GM23338 (cell line): ENCODE measurements at regions not wholly inside any gene's neighbourhood (a gene's known extent, or its start where the extent isn't known, plus 50 kb on each side); places are given as distances from the start of the nearest gene placed in this dataset.

Source experiments
- ATAC-seq: fragments of 200-7000 bp; cut with Tn5 transposase; 3 replicates; pipeline ENCODE4 v1.9.1; 2020
- DNase-seq: peaks from one replicate; pipeline ENCODE4 v3.0.0-alpha.2; 2015; ENCODE audit warnings: low spot score
- H2AFZ ChIP-seq: fragments of 200-600 bp; sonication (generic); 2 replicates; pipeline ENCODE4 v1.8.0; 2016; ENCODE audit warnings: antibody characterized with exemption, mild to moderate bottlenecking, moderate library complexity
- H3F3A ChIP-seq: fragments of 200-600 bp; sonication (generic); replicated peaks from 2 replicates; pipeline ENCODE4 v1.8.0; 2017; ENCODE audit warnings: antibody characterized with exemption, mixed run types, low read depth
- H3K27ac ChIP-seq: fragments of 200-600 bp; sonication (generic); 2 replicates; pipeline ENCODE4 v1.6.1; 2016; ENCODE audit warnings: low read depth
- H3K27me3 ChIP-seq: fragments of 200-600 bp; sonication (generic); 2 replicates; pipeline ENCODE4 v1.8.0; 2016; ENCODE audit warnings: mild to moderate bottlenecking, mixed run types, moderate library complexity; ENCODE audit not compliant: insufficient read depth
- H3K36me3 ChIP-seq: fragments of 200-600 bp; sonication (generic); 2 replicates; pipeline ENCODE4 v1.8.0; 2016; ENCODE audit warnings: mild to moderate bottlenecking; ENCODE audit not compliant: insufficient read depth
- H3K4me1 ChIP-seq: fragments of 200-600 bp; sonication (generic); 2 replicates; pipeline ENCODE4 v1.8.0; 2016; ENCODE audit warnings: mild to moderate bottlenecking, moderate library complexity; ENCODE audit not compliant: insufficient read depth
- H3K4me2 ChIP-seq: fragments of 200-600 bp; sonication (generic); 2 replicates; pipeline ENCODE4 v1.7.1; 2017; ENCODE audit warnings: mixed run types
- H3K4me3 ChIP-seq: fragments of 200-600 bp; sonication (generic); 2 replicates; pipeline ENCODE4 v1.6.1; 2016; ENCODE audit warnings: mixed run types
- H3K79me2 ChIP-seq: fragments of 200-600 bp; sonication (generic); replicated peaks from 2 replicates; pipeline ENCODE4 v1.8.0; 2017; ENCODE audit warnings: mild to moderate bottlenecking; ENCODE audit not compliant: insufficient read depth
- H3K9me2 ChIP-seq: fragments of 200-600 bp; sonication (generic); 2 replicates; pipeline ENCODE4 v1.8.0; 2017; ENCODE audit not compliant: insufficient read depth
- H4K20me1 ChIP-seq: fragments of 200-600 bp; sonication (generic); replicated peaks from 2 replicates; pipeline ENCODE4 v1.8.0; 2017; ENCODE audit warnings: mild to moderate bottlenecking; ENCODE audit not compliant: insufficient read depth
- H3K27ac Mint-ChIP-seq: 2 replicates; pipeline ENCODE4 v1.8.0; 2020; ENCODE audit warnings: inconsistent platforms, mild to moderate bottlenecking, moderate library complexity, mixed read lengths
- H3K27me3 Mint-ChIP-seq: 3 replicates; pipeline ENCODE4 v1.8.0; 2022; ENCODE audit warnings: low read depth, mild to moderate bottlenecking, moderate library complexity, mixed read lengths, inconsistent platforms; ENCODE audit not compliant: insufficient read depth, poor library complexity
- H3K36me3 Mint-ChIP-seq: 3 replicates; pipeline ENCODE4 v1.8.0; 2021; ENCODE audit warnings: low read depth, mild to moderate bottlenecking, inconsistent platforms, moderate library complexity, mixed read lengths
- H3K4me1 Mint-ChIP-seq: 3 replicates; pipeline ENCODE4 v1.8.0; 2020; ENCODE audit warnings: mild to moderate bottlenecking, inconsistent platforms, mixed read lengths
- H3K4me3 Mint-ChIP-seq: 3 replicates; pipeline ENCODE4 v1.8.0; 2021; ENCODE audit warnings: moderate library complexity, mild to moderate bottlenecking, inconsistent platforms, mixed read lengths
- H3K9me3 Mint-ChIP-seq: 3 replicates; pipeline ENCODE4 v1.8.0; 2020; ENCODE audit warnings: moderate library complexity, mild to moderate bottlenecking, inconsistent platforms, mixed read lengths
- CREB1 ChIP-seq: fragments of 250-450 bp; sonication (Bioruptor Pico); IDR thresholded peaks from 2 replicates; pipeline ENCODE4 v1.5.0; 2020; ENCODE audit warnings: low read depth, mild to moderate bottlenecking, moderate library complexity
- CTCF ChIP-seq, 2 experiments: fragments of 200-600 bp in 1 of 2; sonication (generic) in 1 of 2; conservative IDR thresholded peaks; 2 replicates each; pipeline versions ENCODE4 v1.5.1 to v1.6.1; 2016 to 2017; ENCODE audit warnings: antibody characterized with exemption in 2 of 2, low read depth in 2 of 2, mild to moderate bottlenecking in 2 of 2, moderate library complexity in 1 of 2
- EZH2phosphoT487 ChIP-seq: fragments of 200-600 bp; sonication (generic); IDR thresholded peaks from one replicate; pipeline ENCODE4 v1.8.1; 2018; ENCODE audit warnings: antibody characterized with exemption; ENCODE audit not compliant: unreplicated experiment
- JUNB ChIP-seq: IDR thresholded peaks from one replicate; pipeline ENCODE4 v1.6.1; 2016; ENCODE audit warnings: antibody characterized with exemption; ENCODE audit not compliant: unreplicated experiment
- NANOG ChIP-seq: IDR thresholded peaks from 2 replicates; pipeline ENCODE4 v1.6.1; 2016; ENCODE audit warnings: antibody characterized with exemption, borderline replicate concordance
- STAT1 ChIP-seq: IDR thresholded peaks from one replicate; pipeline ENCODE4 v1.6.1; 2016; ENCODE audit warnings: antibody characterized with exemption; ENCODE audit not compliant: unreplicated experiment
- ZNF114 ChIP-seq: fragments of 250-450 bp; sonication (Bioruptor Pico); IDR thresholded peaks from 2 replicates; pipeline ENCODE4 v1.5.0; 2020; ENCODE audit warnings: mild to moderate bottlenecking, moderate library complexity
- ZNF462 ChIP-seq: fragments of 250-450 bp; sonication (Bioruptor Pico); IDR thresholded peaks from 2 replicates; pipeline ENCODE4 v1.5.0; 2020; ENCODE audit warnings: mild to moderate bottlenecking, moderate library complexity
- TF ChIP-seq, protein P1 (sequence below): IDR thresholded peaks from 2 replicates; pipeline ENCODE4 v1.6.1; 2016; ENCODE audit warnings: antibody characterized with exemption

GRCh38 chr3:161946443-161946960 is 449.9 kb downstream of the OTOL1 start:
- H3K27me3 Mint-ChIP-seq: no peaks in the 10 kb centered on the region
- Histone ChIP-seq H4K20me1 (no peaks in the 10 kb centered on the region), H3F3A (no peaks in the 10 kb centered on the region), H3K4me2 (no peak overlapping the region), H3K9me2 (no peaks in the 10 kb centered on the region; the same call in 1 of the 2 replicates), H3K27ac (no peak overlapping the region), H3K79me2 (no peaks in the 10 kb centered on the region), H3K4me3 (no peak overlapping the region), H3K4me1 (no peaks in the 10 kb centered on the region), H3K36me3 (no peaks in the 10 kb centered on the region), H2AFZ (no peak overlapping the region), H3K27me3 (no peaks in the 10 kb centered on the region)
- no peaks in the 10 kb centered on the region for H3K4me1 Mint-ChIP-seq
- H3K36me3 Mint-ChIP-seq: peaks cover 5% of the 10 kb centered on the region; the same call in 2 of the 3 replicates
- TF ChIP-seq STAT1: no peak
- TF ChIP-seq ZNF462 (CRISPR knock-in tag): no peak
- TF ChIP-seq CTCF (conservative IDR thresholded peaks at IDR 0.05; ENCODE audit: low read depth in 2 of 2): no peak
- TF ChIP-seq, protein P1, sequence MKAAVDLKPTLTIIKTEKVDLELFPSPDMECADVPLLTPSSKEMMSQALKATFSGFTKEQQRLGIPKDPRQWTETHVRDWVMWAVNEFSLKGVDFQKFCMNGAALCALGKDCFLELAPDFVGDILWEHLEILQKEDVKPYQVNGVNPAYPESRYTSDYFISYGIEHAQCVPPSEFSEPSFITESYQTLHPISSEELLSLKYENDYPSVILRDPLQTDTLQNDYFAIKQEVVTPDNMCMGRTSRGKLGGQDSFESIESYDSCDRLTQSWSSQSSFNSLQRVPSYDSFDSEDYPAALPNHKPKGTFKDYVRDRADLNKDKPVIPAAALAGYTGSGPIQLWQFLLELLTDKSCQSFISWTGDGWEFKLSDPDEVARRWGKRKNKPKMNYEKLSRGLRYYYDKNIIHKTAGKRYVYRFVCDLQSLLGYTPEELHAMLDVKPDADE: no peak
- TF ChIP-seq ZNF114: no peak
- no peak for TF ChIP-seq EZH2phosphoT487
- no peak for TF ChIP-seq JUNB
- TF ChIP-seq CREB1 (CRISPR knock-in tag): no peak
- no peak for TF ChIP-seq NANOG
- no peak overlapping the region for H3K4me3 Mint-ChIP-seq
- peaks cover 15% of the 10 kb centered on the region for H3K9me3 Mint-ChIP-seq
- ATAC-seq (no peak), DNase-seq (no peak)
- H3K27ac Mint-ChIP-seq: no peak overlapping the region
